ENCODE measurements at regions not wholly inside any gene's neighbourhood (a gene's known extent, or its start where the extent isn't known, plus 50 kb on each side); places are given as distances from the start of the nearest gene placed in this dataset.

DNA sequence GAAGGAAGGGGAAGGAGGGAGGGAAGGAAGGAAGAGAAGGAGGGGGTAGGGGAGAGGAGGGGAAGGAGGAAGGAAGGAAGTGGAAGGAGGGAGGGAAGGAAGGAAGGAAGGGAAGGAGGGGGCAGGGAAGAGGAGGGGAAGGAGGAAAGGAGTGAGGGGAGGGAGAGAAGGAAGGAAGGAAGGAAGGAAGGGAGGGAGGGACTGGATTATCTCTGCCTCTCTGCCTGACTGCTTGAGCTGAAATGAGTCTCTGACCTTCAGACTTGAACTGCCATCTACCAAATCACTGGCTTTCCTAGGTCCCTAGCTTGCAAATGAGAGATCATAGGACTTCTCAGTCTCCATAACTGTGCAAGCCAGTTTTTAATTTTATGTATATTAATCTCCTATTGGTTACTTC is 436.8 kb downstream of the PREX1 start:
- FAIRE-seq (no peak), ATAC-seq (no peak), DNase-seq (ENCODE audit: low read depth, low spot score) (no peak)
- ChIA-PET CTCF (no interaction called here), POLR2A (no interaction called here), RAD21 (ENCODE audit: unreplicated experiment) (no interaction called here), SMC1A (ENCODE audit: uncharacterized antibody, unreplicated experiment) (no interaction called here)
- Histone ChIP-seq H2AFZ (ENCODE audit: control insufficient read depth, low read depth, low read length) (no peak overlapping the region), H3K79me2 (ENCODE audit: control insufficient read depth, insufficient read depth, low read length) (no peaks in the 10 kb centered on the region), H3K27ac (ENCODE audit: control insufficient read depth, insufficient read depth) (no peak overlapping the region), H3K9ac (ENCODE audit: control insufficient read depth, insufficient read depth, low read length) (no peak overlapping the region), H3K36me3 (ENCODE audit: control insufficient read depth in 2 of 2, insufficient read depth in 2 of 2, low read length in 1 of 2) (no peaks in the 10 kb centered on the region), H3K27me3 (replicated peaks in 1 of 2; ENCODE audit: control insufficient read depth in 2 of 2, insufficient read depth in 2 of 2, low read length in 1 of 2) (no peaks in the 10 kb centered on the region; a peak in 1 of 4 replicates), H3K9me3 (replicated peaks; ENCODE audit: control insufficient read depth, insufficient read depth, low read length) (no peaks in the 10 kb centered on the region; the same call in 1 of the 3 replicates), H3K4me3 (no peak overlapping the region), H4K20me1 (ENCODE audit: control insufficient read depth, insufficient read depth) (no peaks in the 10 kb centered on the region), H3K4me1 (ENCODE audit: control insufficient read depth, insufficient read depth, low read length) (no peaks in the 10 kb centered on the region), H3K4me2 (ENCODE audit: control insufficient read depth, insufficient read depth) (no peak overlapping the region)
- no TSS peak for BruUV-seq (replicated peaks)
- in situ Hi-C loops (cut with MboI) = no loop called here
- TF ChIP-seq, protein P1, sequence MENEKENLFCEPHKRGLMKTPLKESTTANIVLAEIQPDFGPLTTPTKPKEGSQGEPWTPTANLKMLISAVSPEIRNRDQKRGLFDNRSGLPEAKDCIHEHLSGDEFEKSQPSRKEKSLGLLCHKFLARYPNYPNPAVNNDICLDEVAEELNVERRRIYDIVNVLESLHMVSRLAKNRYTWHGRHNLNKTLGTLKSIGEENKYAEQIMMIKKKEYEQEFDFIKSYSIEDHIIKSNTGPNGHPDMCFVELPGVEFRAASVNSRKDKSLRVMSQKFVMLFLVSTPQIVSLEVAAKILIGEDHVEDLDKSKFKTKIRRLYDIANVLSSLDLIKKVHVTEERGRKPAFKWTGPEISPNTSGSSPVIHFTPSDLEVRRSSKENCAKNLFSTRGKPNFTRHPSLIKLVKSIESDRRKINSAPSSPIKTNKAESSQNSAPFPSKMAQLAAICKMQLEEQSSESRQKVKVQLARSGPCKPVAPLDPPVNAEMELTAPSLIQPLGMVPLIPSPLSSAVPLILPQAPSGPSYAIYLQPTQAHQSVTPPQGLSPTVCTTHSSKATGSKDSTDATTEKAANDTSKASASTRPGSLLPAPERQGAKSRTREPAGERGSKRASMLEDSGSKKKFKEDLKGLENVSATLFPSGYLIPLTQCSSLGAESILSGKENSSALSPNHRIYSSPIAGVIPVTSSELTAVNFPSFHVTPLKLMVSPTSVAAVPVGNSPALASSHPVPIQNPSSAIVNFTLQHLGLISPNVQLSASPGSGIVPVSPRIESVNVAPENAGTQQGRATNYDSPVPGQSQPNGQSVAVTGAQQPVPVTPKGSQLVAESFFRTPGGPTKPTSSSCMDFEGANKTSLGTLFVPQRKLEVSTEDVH (IDR thresholded peaks at IDR 0.05; ENCODE audit: low read depth, partially characterized antibody) = no peak
- no peak for TF ChIP-seq STAT3 (IDR thresholded peaks at IDR 0.05; ENCODE audit: low read depth, low read length)
- TF ChIP-seq ETV6 (conservative IDR thresholded peaks at IDR 0.05 in 1 of 2, IDR thresholded peaks at IDR 0.05 in 1 of 2; ENCODE audit: borderline replicate concordance in 1 of 2, low read depth in 1 of 2) = no peak
- TF ChIP-seq, protein P2, sequence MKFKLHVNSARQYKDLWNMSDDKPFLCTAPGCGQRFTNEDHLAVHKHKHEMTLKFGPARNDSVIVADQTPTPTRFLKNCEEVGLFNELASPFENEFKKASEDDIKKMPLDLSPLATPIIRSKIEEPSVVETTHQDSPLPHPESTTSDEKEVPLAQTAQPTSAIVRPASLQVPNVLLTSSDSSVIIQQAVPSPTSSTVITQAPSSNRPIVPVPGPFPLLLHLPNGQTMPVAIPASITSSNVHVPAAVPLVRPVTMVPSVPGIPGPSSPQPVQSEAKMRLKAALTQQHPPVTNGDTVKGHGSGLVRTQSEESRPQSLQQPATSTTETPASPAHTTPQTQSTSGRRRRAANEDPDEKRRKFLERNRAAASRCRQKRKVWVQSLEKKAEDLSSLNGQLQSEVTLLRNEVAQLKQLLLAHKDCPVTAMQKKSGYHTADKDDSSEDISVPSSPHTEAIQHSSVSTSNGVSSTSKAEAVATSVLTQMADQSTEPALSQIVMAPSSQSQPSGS (IDR thresholded peaks at IDR 0.05; ENCODE audit: low read length) = no peak
- no peak for TF ChIP-seq RFX5 (IDR thresholded peaks at IDR 0.05; ENCODE audit: low read depth, low read length)
- no peak for TF ChIP-seq CREB1 (IDR thresholded peaks at IDR 0.05; ENCODE audit: low read depth)
- intact Hi-C loops (cut with micrococcal nuclease; ENCODE audit: unreplicated experiment) = no loop called here
